ENCODE measurements at regions not wholly inside any gene's neighbourhood (a gene's known extent, or its start where the extent isn't known, plus 50 kb on each side); places are given as distances from the start of the nearest gene placed in this dataset.

DNA sequence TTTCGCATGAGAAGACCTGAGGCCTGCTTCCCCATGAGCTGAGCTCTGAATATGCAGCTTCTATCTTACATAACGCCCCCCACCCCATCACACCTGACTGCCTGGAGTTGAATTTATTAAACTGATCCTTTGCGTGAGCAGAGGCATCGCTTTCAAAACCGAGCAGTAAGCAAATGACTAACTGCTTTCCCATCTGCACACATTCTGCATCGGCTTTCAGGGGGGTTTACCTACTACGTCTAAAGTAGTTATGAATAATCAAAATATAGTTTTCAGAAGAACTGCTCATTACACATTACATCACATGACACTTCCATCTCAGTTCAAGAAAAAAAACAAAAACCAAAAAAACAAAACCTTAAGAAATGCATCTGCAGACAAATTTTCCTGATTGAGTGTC lies 54.7 kb upstream of the EGR2 start:
- no peak for DNase-seq

DNA sequence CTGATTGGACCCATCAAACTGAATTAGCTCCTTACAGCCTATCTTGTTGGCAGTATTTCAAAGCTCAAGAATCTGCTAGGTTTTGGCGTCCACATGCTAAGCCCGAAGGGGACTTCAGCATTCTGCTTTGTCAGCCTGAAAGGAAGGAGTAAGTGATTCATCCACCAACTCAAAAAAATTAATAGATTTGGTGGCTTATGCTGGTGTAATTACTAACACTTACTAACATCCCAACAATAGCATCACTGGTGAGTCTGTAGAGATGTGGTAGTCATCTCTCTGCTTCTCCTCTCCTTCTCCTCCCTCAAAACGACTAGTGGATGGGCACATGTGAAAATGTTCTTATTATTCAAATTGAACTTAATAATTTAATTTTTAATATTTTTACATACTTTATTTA lies 53.8 kb upstream of the EGR2 start:
- no peak for DNase-seq

DNA sequence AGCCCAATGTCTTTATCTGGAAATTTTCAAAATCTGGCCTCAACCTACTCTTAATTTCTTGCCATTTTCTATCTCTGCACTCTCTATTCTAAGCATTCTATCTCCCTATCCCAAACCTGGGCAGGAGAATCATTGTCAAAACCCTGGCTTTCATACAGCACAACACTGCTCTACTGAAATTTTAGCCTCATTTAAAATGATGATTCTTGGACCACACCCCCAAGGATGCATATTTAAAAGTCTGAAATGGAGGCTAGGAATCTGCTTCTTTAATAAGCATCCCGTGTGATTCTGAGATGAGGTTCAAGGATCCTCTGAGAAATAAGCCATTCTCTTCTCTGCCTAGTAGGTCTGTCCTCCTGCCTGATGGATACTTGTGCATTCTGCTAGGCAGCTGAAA lies 50.8 kb upstream of the EGR2 start:
- no peak for DNase-seq

DNA sequence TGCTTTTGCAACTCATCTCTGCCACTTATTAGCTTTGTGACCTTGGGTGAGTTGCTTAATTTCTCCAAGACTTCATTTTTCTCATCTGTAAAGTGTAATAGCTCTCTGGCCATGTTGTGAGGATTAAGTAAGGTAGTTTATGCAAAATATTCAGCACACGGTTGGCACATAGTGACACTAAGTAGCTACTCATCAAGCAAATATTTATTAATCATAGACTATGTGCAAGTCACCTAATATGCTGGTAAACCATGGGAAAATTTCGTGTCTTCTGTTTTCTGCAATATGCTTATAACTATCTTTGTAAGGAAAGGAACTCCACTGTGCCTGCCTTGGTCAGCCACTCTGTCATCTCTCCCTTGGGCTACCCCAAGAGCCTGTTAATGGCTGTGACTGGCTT lies 50.3 kb upstream of the EGR2 start:
- DNase-seq = no peak

Measured in right lung (tissue), 2 donors.